RWPE1 (cell line): ENCODE measurements at regions not wholly inside any gene's neighbourhood (a gene's known extent, or its start where the extent isn't known, plus 50 kb on each side); places are given as distances from the start of the nearest gene placed in this dataset.

Experiments used
- CTCF ChIA-PET: fragments of 350-600 bp; sonication (Branson Sonifier 250); formaldehyde crosslinking; extraction: SDS; loops from one replicate; lab custom pipeline; 2021; lab: Yijun Ruan, JAX
- POLR2A ChIA-PET: fragments of 400-600 bp; formaldehyde crosslinking; extraction: SDS; loops from one replicate; lab custom pipeline; 2020; ENCODE audit warnings: antibody characterized with exemption; ENCODE audit not compliant: low non-redundant PET; lab: Yijun Ruan, JAX
- DNase-seq: peaks from one replicate; pipeline ENCODE4 v3.0.0; 2012; ENCODE audit warnings: low spot score
- H3K27ac ChIP-seq: fragments of 450-650 bp; 2 replicates; pipeline ENCODE4 v1.5.1; 2017
- TF ChIP-seq, protein P1 (sequence below): fragments of 450-650 bp; conservative IDR thresholded peaks from 2 replicates; pipeline ENCODE4 v1.5.1; 2017; ENCODE audit warnings: low read depth, mild to moderate bottlenecking

- no peak overlapping the region for H3K27ac ChIP-seq
- POLR2A ChIA-PET, result no interaction called here
- CTCF ChIA-PET, result no interaction called here
- TF ChIP-seq, protein P1, sequence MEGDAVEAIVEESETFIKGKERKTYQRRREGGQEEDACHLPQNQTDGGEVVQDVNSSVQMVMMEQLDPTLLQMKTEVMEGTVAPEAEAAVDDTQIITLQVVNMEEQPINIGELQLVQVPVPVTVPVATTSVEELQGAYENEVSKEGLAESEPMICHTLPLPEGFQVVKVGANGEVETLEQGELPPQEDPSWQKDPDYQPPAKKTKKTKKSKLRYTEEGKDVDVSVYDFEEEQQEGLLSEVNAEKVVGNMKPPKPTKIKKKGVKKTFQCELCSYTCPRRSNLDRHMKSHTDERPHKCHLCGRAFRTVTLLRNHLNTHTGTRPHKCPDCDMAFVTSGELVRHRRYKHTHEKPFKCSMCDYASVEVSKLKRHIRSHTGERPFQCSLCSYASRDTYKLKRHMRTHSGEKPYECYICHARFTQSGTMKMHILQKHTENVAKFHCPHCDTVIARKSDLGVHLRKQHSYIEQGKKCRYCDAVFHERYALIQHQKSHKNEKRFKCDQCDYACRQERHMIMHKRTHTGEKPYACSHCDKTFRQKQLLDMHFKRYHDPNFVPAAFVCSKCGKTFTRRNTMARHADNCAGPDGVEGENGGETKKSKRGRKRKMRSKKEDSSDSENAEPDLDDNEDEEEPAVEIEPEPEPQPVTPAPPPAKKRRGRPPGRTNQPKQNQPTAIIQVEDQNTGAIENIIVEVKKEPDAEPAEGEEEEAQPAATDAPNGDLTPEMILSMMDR, result no peak
- no peak for DNase-seq
These were observed 393.1 kb downstream of the ETS1 start for GRCh38 chr11:128194216-128194615.

GRCh38 chr11:128193615-128194014 is 393.7 kb downstream of the ETS1 start:
- POLR2A ChIA-PET, result no interaction called here
- no peak for DNase-seq
- CTCF ChIA-PET, result interaction anchor here (0.6 kb wide), 1 partner anchor 64 kb away, joined by 3 read pairs; no protein-coding TSS in a partner anchor
- TF ChIP-seq, protein P1, result no peak
- H3K27ac ChIP-seq, result no peak overlapping the region

DNA sequence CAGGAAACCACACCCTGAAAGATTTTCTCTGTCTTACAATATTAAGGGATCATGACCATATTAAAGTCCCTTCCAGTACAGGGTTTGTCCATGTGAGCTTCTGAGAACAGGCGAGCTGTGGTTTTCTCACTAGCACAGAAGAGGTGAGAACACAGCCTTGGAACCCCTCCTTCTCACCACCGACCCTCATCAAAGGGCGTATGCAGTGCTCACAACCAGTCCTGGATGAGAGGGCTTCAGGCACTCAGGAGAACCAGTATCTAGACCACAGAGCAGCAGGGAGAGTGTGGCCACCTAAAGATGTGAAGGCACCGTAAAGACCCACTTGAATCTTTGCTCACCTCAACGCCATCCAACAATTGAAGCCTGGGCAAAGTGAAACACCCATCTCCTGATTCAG is 397.0 kb downstream of the ETS1 start:
- POLR2A ChIA-PET, result no interaction called here
- no peak overlapping the region for H3K27ac ChIP-seq
- no peak for DNase-seq
- TF ChIP-seq, protein P1, result no peak
- CTCF ChIA-PET, result interaction anchor here (0.5 to 0.6 kb wide), 2 partner anchors 320 to 347 kb away, joined by 3 read pairs; no protein-coding TSS in a partner anchor

- H3K27ac ChIP-seq, result no peak overlapping the region
- CTCF ChIA-PET, result no interaction called here
- DNase-seq, result no peak
- POLR2A ChIA-PET, result no interaction called here
- TF ChIP-seq, protein P1, result no peak
These were observed 397.5 kb downstream of the ETS1 start for GRCh38 chr11:128189823-128190222.

DNA sequence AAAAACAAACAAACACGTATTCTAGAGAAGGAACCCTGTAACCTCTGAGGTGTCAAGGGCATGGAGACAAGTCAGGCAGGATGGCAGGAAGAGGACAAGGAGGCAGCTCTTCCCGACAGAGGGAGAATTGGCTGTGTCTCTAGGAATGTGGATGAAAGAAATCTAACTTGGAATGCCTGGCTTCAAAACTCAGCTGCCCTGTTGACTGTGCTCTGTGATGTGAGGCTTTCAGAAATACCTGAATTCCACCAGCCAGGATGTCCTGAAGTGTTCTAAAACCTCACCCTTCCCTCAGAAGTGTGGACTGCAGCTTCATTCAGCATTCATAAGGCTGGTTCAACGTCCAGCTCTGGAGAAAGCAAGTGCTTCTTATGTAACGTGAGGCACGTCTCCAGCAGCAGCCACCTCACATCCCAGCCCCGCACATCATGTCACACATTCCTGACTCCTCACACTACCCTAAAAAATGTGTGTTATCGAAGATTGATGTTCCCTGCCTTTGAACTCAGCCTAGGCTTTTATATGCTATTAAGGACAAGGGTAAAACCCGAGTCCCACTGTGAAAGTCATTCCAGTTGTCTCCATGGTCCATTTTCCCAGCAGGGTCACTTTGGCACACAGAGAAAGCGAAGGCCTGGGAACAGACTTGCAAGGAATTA is 398.9 kb downstream of the ETS1 start:
- ChIA-PET POLR2A (no interaction called here), CTCF (no interaction called here)
- DNase-seq, result no peak
- TF ChIP-seq, protein P1, result no peak
- H3K27ac ChIP-seq, result no peak overlapping the region

GRCh38 chr11:128187835-128188234 is 399.5 kb downstream of the ETS1 start:
- ChIA-PET POLR2A (no interaction called here), CTCF (no interaction called here)
- DNase-seq, result no peak
- TF ChIP-seq, protein P1, result no peak
- no peak overlapping the region for H3K27ac ChIP-seq
